DND-41 (cell line): ENCODE measurements at regions not wholly inside any gene's neighbourhood (a gene's known extent, or its start where the extent isn't known, plus 50 kb on each side); places are given as distances from the start of the nearest gene placed in this dataset.
"Not testable (repeated sequence)": the region's sequence is repeated elsewhere in the genome, so short reads cannot be mapped to it uniquely, and the experiment has no call there.

Experiments used
- EZH2 ChIP-seq: IDR thresholded peaks from 3 replicates; pipeline ENCODE4 v1.6.1; 2012; ENCODE audit warnings: borderline replicate concordance, low read depth, mild to moderate bottlenecking, moderate library complexity, low read length, inconsistent platforms; ENCODE audit not compliant: severe bottlenecking
- TF ChIP-seq, protein P1 (sequence below): IDR thresholded peaks from 2 replicates; pipeline ENCODE4 v1.5.1; 2012; ENCODE audit warnings: borderline replicate concordance, low read length, moderate library complexity, mild to moderate bottlenecking; ENCODE audit not compliant: poor library complexity, severe bottlenecking; ENCODE audit errors: extremely low read depth

GRCh38 chr12:131411827-131412226, 299.1 kb upstream of the SFSWAP start:
- TF ChIP-seq EZH2: not testable (repeated sequence)
- TF ChIP-seq, protein P1, sequence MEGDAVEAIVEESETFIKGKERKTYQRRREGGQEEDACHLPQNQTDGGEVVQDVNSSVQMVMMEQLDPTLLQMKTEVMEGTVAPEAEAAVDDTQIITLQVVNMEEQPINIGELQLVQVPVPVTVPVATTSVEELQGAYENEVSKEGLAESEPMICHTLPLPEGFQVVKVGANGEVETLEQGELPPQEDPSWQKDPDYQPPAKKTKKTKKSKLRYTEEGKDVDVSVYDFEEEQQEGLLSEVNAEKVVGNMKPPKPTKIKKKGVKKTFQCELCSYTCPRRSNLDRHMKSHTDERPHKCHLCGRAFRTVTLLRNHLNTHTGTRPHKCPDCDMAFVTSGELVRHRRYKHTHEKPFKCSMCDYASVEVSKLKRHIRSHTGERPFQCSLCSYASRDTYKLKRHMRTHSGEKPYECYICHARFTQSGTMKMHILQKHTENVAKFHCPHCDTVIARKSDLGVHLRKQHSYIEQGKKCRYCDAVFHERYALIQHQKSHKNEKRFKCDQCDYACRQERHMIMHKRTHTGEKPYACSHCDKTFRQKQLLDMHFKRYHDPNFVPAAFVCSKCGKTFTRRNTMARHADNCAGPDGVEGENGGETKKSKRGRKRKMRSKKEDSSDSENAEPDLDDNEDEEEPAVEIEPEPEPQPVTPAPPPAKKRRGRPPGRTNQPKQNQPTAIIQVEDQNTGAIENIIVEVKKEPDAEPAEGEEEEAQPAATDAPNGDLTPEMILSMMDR: not testable (repeated sequence)
